ENCODE measurements at regions not wholly inside any gene's neighbourhood (a gene's known extent, or its start where the extent isn't known, plus 50 kb on each side); places are given as distances from the start of the nearest gene placed in this dataset.

GRCh38 chr1:37105911-37106310 is 71.6 kb upstream of the GRIK3 start:
- no peak for TF ChIP-seq CTCF (IDR thresholded peaks at IDR 0.05)
- no peak for TF ChIP-seq REST (IDR thresholded peaks at IDR 0.05; ENCODE audit: insufficient read depth in 1 of 2, low read depth in 2 of 2, low read length in 1 of 2)
- no peak for TF ChIP-seq POLR2AphosphoS5 (IDR thresholded peaks at IDR 0.05; ENCODE audit: low read depth, low read length)
